ENCODE measurements at regions not wholly inside any gene's neighbourhood (a gene's known extent, or its start where the extent isn't known, plus 50 kb on each side); places are given as distances from the start of the nearest gene placed in this dataset.

GRCh38 chr7:84624927-84625326 is 430.3 kb upstream of the SEMA3A start:
- no peak for DNase-seq (ENCODE audit: low read depth)

- peak; percentile 14 for DNase-seq (ENCODE audit: low read depth)
Observed at GRCh38 chr7:84624527-84624926, 429.9 kb upstream of the SEMA3A start.

GRCh38 chr7:84617265-84618030 is 422.9 kb upstream of the SEMA3A start:
- DNase-seq (ENCODE audit: low read depth), result no peak

GRCh38 chr7:84614821-84615501 is 420.4 kb upstream of the SEMA3A start:
- DNase-seq (ENCODE audit: low read depth), result no peak

GRCh38 chr7:84612981-84613681 is 418.5 kb upstream of the SEMA3A start:
- DNase-seq (ENCODE audit: low read depth), result no peak

- DNase-seq (ENCODE audit: low read depth), result no peak
Observed at GRCh38 chr7:84611391-84611790, 416.8 kb upstream of the SEMA3A start.

- no peak for DNase-seq (ENCODE audit: low read depth)
Observed at GRCh38 chr7:84610390-84610789, 415.8 kb upstream of the SEMA3A start.

- DNase-seq (ENCODE audit: low read depth), result no peak
Observed at GRCh38 chr7:84605301-84605700, 410.7 kb upstream of the SEMA3A start.

- DNase-seq (ENCODE audit: low read depth), result no peak
Observed at GRCh38 chr7:84603545-84603944, 409.0 kb upstream of the SEMA3A start.

- no peak for DNase-seq (ENCODE audit: low read depth)
Observed at GRCh38 chr7:84595026-84595425, 400.4 kb upstream of the SEMA3A start.

- no peak for DNase-seq (ENCODE audit: low read depth)
Observed at GRCh38 chr7:84591897-84592296, 397.3 kb upstream of the SEMA3A start.

- DNase-seq (ENCODE audit: low read depth), result no peak
Observed at GRCh38 chr7:84589012-84589411, 394.4 kb upstream of the SEMA3A start.

- DNase-seq (ENCODE audit: low read depth), result no peak
Observed at GRCh38 chr7:84583331-84583730, 388.7 kb upstream of the SEMA3A start.

- no peak for DNase-seq (ENCODE audit: low read depth)
Observed at GRCh38 chr7:84582747-84583146, 388.2 kb upstream of the SEMA3A start.

GRCh38 chr7:84578825-84579224 is 384.2 kb upstream of the SEMA3A start:
- no peak for DNase-seq (ENCODE audit: low read depth)

GRCh38 chr7:84568781-84569180 is 374.2 kb upstream of the SEMA3A start:
- DNase-seq (ENCODE audit: low read depth), result no peak

- DNase-seq (ENCODE audit: low read depth), result no peak
Observed at GRCh38 chr7:84565345-84566074, 370.9 kb upstream of the SEMA3A start.

- DNase-seq (ENCODE audit: low read depth), result no peak
Observed at GRCh38 chr7:84553711-84554110, 359.1 kb upstream of the SEMA3A start.

GRCh38 chr7:84549409-84549808 is 354.8 kb upstream of the SEMA3A start:
- DNase-seq (ENCODE audit: low read depth), result no peak

GRCh38 chr7:84548366-84549365 is 354.1 kb upstream of the SEMA3A start:
- peak; percentile 28 for DNase-seq (ENCODE audit: low read depth)

- no peak for DNase-seq (ENCODE audit: low read depth)
Observed at GRCh38 chr7:84547331-84547730, 352.7 kb upstream of the SEMA3A start.
